ENCODE measurements at regions not wholly inside any gene's neighbourhood (a gene's known extent, or its start where the extent isn't known, plus 50 kb on each side); places are given as distances from the start of the nearest gene placed in this dataset.

DNA sequence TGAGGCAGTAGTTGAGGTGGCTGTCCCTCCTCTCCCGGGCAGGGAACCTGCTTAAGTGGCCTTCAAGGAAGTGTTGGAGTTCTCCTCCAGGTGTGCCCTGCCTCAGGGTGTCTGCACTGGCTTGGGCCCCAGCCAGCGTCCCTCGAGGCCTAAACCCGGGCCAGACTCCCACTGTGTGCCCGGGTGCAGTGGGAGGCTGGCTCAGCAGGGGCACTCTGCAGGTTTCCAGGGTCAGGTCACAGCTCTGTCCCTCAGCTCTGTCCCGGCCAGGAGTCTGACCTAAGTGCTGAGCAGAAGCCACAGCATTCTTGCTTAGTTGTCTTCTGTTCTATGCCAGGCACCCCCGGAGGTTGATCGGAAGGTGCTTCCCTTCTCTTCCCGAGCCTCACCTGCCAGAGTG lies 69.0 kb upstream of the OTOS start:
- Histone ChIP-seq H2AK5ac (ENCODE audit: low read depth, low read length) (no peak overlapping the region), H3K4ac (ENCODE audit: low read depth, low read length) (no peak overlapping the region), H2BK120ac (ENCODE audit: low read depth, low read length) (no peak overlapping the region), H3K18ac (ENCODE audit: low read depth, low read length) (no peak overlapping the region), H4K5ac (ENCODE audit: low read depth, low read length) (no peak overlapping the region), H2BK20ac (ENCODE audit: low read depth, low read length) (no peak overlapping the region), H3K9me1 (ENCODE audit: insufficient read depth, low read length) (no peaks in the 10 kb centered on the region), H2BK15ac (ENCODE audit: low read depth, low read length) (no peak overlapping the region), H4K91ac (ENCODE audit: insufficient read depth, low read depth, low read length) (no peak overlapping the region), H3K4me3 (ENCODE audit: insufficient read depth, low read depth, low read length) (no peak overlapping the region), H2BK5ac (ENCODE audit: low read depth, low read length, poor library complexity, severe bottlenecking) (no peak overlapping the region), H3K79me1 (ENCODE audit: low read depth in 1 of 2, low read length in 2 of 2) (no peaks in the 10 kb centered on the region), H3K9me3 (ENCODE audit: control insufficient read depth, insufficient read depth, low read length) (peaks cover 2% of the 10 kb centered on the region; the same call in 1 of the 2 replicates), H2AFZ (replicated peaks; ENCODE audit: low read length, poor library complexity) (no peak overlapping the region), H4K8ac (ENCODE audit: low read depth in 2 of 2, low read length in 2 of 2) (no peak overlapping the region), H3K4me2 (ENCODE audit: low read depth, low read length) (no peak overlapping the region), H4K20me1 (ENCODE audit: insufficient read depth, low read length) (no peaks in the 10 kb centered on the region), H2AK9ac (replicated peaks; ENCODE audit: low read depth, low read length, poor library complexity) (no peak overlapping the region), H3K36me3 (ENCODE audit: control insufficient read depth, insufficient read depth, low read length) (no peaks in the 10 kb centered on the region), H3K14ac (replicated peaks; ENCODE audit: low read depth, low read length) (no peak overlapping the region), H3K9ac (ENCODE audit: low read depth, low read length) (no peak overlapping the region), H3K23ac (ENCODE audit: low read depth, low read length) (no peak overlapping the region), H3K27ac (ENCODE audit: insufficient read depth, low read length) (no peak overlapping the region), H3K56ac (ENCODE audit: extremely low read depth, insufficient read depth, low read length) (no peak overlapping the region), H3K4me1 (ENCODE audit: control insufficient read depth, insufficient read depth, low read length) (peaks cover 6% of the 10 kb centered on the region), H3K27me3 (ENCODE audit: control insufficient read depth, insufficient read depth, low read length) (peaks cover 16% of the 10 kb centered on the region; the same call in 1 of the 2 replicates)
- intact Hi-C loops (cut with micrococcal nuclease) (no loop called here), dilution Hi-C loops (cut with HindIII; ENCODE audit: low sequenced_read_pairs, unreplicated experiment) (no loop called here), in situ Hi-C loops (cut with MboI; ENCODE audit: low sequenced_read_pairs) (no loop called here)
- no peak for TF ChIP-seq FOS (IDR thresholded peaks at IDR 0.05; ENCODE audit: low read depth, low read length)
- DNase-seq (no peak), ATAC-seq (ENCODE audit: low read depth) (no peak)
- POLR2A ChIA-PET (ENCODE audit: unreplicated experiment), result no interaction called here
- CTCF ChIA-PET, result no interaction called here
- BruUV-seq (replicated peaks), result no TSS peak
- WGBS, 2 experiments (ENCODE audit: extremely low coverage in 2 of 2, insufficient read length in 1 of 2), result 80% methylated on average over 5 of the region's 9 CpGs; no CpG with 5 or more reads in 1 of the 2 experiments

Measured in IMR-90 (cell line).